ENCODE measurements at regions not wholly inside any gene's neighbourhood (a gene's known extent, or its start where the extent isn't known, plus 50 kb on each side); places are given as distances from the start of the nearest gene placed in this dataset.

DNA sequence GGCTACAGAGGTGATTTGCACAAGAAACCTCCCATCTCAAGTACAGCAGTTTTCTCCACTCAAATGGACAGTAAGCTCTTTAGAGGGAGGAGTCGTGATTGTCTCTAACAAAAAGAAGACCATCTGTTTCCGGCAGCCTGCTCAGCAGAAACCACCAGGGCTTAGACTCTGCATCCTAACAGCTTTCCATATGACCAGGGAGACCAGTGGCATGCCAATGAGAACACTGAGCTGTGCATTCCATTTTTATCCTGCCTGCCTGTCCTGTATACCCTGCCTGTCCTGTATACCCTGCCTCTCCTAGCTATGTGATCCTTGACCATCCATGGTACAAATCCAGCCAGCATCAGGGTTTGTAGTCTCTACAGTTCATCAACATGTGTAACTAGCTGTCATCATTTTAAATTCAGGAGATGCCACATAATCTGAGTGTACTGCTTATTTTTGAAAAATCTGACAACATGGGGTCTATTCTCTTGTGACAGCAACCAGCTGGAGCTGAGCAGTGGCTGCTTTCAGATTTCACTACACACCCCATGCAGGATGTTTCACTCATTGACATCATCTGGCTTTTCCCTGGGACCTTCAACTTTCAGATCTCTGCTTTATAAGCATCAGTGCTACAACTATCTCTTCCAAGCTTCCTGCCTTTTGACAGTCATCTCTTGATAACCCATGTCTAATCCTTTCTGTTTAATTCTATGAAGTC lies 50.5 kb upstream of the POU2AF2 start:
- DNase-seq, result no peak

DNA sequence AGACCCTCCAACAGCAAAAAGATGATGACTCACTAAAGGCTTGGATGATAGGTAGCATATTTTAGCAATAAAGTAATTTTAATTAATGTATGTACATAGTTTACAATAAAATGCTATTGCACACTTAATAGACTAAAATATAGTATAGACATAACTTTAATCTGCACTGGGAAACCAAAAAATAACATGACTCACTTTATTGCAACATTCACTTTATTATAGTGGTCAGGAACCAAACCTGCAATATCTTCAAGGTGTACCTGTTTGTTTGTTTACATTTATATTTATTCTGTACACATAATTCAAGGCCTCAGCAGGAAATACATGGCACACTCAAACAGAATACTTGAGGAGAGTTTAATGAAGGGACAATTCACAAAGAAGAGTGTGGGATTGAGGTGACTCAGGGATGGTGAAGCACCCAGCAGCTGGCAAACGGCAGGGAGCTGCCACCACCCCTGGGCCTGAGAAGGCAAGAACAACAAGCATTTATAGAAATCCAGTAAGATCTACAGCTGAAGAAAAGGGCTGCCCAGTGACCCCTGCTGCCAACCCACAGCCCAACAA lies 51.5 kb upstream of the POU2AF2 start:
- DNase-seq, result no peak

DNA sequence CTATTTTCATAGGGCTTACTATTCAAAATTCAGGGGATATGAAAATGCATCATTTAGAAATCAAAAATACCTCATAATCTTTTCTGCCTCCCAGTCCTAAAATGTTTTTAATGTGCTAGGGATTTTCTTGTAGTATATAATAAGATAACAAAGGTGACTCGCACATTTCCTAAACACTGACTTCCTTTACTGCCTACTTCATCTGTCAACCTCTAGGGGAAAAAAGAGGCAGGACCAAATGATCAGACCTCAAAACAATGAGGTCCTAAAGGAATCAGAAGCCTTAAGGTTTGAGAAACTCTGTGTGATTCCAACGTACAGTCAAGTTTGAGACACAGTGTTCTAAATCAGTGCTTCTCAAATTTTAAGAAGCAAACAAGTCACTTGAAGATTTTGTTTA lies 56.1 kb upstream of the POU2AF2 start:
- no peak for DNase-seq

DNA sequence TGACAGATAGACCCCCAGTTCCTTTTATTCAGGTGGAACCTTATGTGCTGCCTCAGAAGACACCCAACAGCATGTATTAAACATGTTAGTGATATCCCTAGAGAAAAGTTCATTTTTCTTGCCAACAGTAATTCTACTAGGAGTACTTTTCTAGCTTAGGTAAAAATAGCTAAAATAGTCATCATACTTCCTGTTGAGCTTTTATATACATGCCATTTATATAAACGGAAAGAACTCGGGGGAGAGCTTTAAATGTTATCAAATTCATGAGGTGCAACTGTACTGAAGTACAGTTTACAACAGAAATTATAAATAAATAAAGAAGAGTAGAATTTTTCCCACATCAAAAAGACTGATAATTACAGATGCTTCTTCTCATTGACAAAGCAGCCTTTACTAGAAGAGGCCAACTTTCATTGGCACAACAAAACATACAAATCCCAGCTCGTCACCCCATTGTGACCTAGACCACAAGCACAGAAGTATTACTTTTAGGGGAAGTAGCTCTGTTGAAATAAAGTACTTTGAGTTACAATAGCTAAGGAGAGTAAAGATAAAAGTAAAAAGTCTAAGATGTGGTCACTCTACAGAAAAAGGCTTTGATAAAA lies 59.1 kb upstream of the POU2AF2 start:
- DNase-seq, result no peak

DNA sequence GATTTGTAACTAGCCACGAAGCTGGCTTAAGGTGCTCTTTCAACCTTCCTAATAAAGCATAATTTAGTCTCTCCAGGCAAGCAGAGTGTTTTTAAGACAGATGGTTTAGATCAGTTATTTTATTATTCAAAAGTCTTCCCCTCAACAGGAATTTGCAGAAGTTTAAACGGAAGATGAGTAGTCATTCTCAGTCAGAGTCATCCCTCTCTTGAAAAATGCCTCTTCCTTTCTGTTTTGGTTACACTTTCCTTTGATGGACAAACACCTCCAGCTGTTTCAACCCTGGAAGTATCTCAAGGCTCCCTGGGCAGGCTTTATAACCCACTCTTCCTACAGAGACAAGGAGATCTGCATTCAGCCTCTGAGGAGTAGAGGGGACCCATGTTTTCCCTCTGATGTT lies 60.3 kb upstream of the POU2AF2 start:
- no peak for DNase-seq

DNA sequence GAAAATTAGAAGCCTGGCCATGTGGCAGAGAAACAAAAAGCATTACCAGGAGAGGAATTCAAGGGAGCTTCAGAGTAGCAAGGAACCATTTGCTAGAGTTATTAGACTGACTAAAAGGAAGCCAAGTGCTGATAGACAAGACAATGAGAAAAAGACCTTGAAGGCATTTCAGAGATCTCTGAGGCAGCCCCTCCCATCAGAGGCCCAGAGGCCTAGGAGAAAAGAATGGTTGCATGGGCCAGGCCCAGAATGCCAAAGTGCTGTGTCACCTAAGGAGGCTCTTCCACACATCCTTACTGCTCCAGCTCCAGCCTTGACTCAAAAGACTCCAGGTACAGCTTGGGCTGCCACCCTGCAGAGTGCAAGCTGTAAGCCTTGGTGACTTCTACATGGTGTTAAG lies 61.8 kb upstream of the POU2AF2 start:
- DNase-seq, result no peak

DNA sequence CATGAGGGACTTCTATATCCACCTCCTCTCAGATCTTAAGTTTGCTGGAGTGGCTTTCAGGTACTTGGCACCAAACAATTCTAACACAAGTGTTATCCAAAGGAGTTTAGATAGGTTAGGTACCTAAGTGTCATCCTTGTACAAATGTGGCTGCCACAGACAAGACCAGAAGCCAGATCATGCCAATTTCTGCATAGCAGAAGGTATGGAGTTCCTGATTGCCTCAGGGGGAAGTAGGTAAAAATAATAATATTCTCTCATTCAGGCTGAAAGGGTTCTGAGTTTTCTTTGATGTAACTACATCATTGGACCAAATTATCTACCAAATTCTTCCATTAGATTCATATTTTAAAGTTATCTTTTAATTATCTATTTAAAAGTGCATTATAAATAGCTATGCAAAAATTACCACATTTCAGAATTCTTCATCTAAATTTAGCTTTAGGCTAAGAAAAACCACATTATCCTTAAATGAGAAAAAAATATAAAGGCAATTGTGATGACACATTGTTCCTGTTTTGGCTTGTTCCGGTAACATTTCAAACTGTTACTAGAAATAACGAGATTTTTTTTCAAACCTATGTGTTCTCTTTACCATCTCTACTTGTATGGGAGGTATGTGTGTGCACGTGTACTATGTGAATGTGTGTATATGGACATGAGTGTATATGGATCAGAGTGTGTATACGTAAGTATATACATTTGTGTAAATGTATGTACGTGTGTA lies 66.2 kb upstream of the POU2AF2 start:
- no peak for DNase-seq

DNA sequence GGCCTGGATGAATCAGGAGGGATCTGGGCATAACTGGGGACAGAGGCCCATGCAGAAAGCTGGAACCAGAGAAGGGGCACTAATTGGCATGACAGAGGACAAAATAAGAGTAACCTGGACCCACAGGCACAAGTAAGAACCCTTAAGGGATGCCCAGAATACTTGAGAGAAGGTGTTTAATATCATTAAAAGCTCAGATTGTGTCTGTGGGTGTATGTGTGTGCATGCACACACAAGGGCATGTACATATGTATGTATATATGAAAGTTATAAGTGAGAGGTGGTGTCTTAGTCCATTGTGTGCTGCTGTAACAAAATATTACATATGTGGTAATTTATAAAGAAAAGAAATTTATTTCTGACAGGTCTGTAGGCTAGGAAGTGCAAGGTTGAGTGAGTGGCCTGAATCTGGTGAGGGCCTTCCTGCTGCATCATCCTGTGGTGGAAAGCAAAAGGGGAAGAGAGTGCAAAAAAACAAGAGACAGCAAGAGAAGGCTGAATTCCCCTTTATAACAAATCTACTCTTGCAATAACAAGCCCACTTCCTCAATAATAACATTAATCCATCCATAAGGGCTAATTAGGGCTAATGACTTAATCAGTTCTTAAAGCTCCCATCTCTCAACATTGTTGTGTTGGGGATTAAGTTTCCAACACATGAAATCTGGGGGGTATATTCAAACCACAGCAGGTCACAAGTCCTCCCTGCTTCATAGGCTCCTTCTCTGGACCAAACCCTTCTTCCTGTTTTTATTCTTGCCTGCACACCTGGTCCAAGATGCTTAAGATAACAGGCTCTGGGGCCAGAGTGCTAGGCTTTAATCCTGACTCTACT lies 68.3 kb upstream of the POU2AF2 start:
- DNase-seq, result no peak

DNA sequence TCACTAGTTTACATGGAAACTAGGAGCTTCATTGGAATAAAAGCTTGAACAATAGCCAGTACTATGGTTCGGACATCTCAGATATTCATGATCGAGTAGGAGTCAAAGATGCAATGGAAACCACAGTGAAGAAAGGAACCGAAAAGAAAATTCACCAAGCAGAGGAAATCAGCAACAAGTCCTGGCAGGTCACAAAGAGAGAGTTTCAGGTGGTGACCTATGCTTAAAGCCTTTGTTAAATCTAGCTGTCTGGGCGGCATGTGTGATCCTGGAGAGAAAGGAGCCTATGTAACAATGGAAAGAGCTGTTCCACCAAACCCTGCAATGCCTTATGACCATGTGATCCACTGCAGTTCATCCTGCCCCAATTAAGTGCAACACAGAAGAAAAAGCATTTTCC lies 68.9 kb upstream of the POU2AF2 start:
- DNase-seq, result no peak

DNA sequence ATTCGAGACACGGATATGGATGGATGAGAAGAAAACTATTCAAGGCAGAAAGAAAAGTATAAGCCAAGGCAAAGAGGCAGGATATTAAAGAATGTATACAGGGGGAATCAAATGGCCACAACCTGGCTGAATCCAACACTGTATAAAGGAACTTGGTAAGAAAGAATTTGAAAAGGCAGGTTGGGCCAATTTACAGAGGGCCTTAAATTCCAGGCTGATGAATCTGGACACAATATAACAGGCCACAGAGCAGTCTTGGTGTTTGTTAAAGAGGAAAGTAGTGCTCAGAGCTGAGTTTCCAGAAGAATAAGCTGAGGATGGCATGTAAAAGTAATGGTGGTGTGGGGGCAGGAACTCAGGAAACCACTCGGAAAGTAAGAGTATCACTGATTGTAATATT lies 72.3 kb upstream of the POU2AF2 start:
- DNase-seq, result no peak

DNA sequence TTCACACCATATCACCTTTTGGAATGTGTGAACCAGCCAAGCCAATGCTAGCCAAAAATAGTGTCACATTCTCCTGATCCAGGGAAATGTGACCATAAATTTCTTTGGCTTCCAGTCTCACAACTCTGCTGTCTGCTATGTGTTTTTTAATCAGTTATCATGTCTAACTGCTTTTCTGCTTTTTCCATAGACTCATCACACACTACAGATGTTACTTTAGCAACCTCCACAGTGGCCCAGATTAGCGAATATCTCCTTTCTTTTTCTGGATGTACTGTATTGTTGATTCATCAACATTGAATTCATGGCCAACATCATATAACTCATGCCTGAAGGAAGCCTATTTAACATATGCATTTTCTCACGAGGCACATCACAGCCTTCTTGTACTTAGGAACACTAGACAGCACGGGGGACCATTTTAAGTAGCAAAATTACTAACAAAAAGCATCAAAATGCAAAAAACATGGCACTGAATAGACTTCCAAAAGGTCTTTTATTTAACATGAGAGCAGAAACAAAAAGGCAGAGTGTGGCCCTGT lies 73.1 kb upstream of the POU2AF2 start:
- DNase-seq, result no peak

DNA sequence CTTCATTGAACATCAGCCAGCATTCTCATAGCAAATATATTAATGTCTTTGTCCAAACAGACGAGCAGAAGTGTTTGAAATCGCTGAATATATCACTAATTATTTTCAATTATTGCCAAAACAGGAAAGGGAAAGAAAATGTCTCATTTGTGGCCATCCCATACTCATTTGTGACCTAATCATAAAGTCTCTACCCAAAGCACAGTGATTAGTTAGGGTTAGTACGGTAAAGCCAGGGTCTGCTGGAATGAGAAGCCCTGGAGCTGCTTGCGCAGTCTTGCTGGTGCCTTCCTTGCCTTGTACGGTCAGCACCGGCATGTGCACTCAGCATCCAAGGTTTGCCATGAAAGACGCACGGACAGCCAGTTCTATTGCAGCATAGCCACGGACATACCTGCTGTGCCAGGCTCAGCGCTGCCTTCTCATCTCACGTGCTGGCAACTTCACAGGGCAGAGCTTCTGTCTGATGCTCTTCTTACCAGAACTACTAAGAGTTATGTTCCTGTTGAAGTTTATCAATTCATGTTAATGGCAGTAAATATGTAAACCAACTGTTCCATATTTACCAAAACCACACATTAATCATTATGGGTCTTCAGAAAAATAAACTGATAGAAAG lies 74.7 kb upstream of the POU2AF2 start:
- DNase-seq, result no peak

DNA sequence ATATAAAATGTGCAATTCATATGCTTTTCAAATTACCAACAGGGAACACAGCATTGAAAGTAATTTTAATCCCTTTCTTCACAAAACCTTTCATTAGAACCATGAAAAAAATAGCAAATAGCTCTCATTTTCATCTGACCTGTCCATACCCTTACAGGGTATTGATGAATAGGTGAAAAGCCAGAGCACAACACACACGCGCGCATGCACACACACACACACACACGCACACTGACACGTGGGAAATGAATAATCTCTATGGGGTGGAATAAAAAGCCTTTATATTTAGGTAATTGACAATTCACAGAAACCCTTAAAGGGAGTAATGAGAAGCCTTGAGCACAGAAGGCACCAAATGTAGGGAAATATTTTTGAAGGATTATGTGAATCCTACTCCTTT lies 76.2 kb upstream of the POU2AF2 start:
- no peak for DNase-seq

DNA sequence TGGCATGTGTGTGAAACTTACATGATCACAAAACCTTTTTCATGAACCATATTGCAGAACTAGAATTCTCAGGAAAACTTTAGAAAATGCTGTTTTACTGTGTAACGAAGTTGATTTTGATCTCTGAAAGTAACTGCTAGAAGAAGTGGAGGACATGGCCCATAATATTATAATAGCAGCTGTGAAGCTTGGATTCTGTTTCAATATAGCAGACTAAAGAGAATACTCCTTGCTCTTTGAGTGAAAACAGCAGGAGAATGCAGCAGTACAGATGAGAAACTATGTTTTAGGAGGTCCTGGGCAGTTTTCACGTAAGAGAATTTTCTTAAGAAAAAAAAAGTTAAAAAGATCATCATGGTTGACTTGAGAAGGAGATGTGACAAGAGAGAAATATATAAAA lies 76.7 kb upstream of the POU2AF2 start:
- no peak for DNase-seq

DNA sequence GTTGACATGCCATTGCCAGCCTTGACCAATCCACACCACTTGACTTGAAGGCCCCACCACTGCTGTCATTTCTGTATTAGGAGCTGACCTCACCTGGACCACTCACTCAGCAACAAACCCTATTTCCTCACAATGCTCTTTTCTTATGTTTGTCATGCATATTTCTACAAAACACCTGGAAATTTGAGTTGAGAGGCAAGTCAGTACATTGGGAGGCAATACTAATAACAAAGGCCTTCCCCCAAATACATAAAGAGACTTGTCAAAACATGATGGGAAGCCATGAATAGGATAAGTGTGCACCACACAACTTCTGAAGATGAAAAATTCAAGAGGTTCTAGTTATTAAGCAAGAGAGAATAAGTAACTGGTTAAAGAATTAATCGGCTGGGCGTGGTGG lies 77.9 kb upstream of the POU2AF2 start:
- DNase-seq, result no peak

DNA sequence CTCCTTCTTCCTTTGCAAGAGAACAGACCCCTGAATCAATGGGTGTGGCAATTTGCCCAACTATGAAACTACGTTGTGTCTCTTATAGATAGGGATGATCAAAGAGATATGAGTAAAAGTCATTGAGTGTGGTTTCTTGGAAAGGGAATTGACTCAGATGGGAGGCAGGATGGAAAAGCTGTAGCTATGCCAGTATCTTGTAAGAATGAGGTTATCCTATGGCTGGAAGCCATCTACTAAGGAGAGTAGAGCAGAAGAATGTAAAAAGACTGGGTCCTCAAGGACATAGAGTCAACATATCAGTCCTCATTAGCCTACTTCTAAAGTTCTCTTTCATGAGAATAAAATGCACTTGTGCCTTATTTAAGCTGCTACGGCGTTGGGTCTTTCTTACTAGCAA lies 78.9 kb upstream of the POU2AF2 start:
- DNase-seq, result no peak

DNA sequence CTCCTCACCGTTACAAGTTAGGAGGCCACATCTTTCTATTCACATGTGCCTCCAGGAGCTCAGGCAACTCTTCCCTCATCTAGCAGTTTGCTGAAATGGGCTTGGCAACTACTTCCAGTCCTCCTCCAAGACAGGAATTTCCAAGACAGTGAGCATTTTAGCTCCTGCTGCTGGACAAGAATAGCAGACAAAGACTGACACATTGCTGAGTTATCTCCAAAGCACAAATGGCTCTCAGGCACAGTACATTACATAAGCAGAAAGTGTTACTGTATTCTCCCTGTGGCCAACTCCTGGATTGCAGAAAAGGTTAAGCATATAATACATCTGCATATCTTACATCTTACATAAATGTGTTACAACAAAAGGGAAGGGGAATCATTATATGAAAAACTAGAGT lies 83.2 kb upstream of the POU2AF2 start:
- DNase-seq, result no peak

DNA sequence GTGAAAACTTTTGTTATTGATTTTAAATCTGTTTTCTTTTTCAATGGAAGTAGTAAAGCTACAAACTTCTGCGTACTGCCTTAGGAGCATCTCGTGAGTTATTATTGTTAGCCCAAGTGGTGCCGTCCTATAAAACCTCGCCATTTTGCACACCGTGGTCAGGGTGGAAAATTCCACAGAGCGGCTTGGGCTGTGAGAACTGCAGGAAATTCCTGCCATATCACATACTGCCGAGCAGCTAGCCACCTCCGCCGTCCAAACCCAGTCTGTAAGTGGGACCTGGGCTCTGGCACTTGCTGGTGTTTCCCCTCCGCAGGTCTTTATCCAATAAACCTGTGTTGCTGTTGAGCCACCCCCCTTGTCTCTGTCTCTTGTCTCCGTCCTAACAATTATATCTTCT lies 88.0 kb upstream of the POU2AF2 start:
- no peak for DNase-seq

DNA sequence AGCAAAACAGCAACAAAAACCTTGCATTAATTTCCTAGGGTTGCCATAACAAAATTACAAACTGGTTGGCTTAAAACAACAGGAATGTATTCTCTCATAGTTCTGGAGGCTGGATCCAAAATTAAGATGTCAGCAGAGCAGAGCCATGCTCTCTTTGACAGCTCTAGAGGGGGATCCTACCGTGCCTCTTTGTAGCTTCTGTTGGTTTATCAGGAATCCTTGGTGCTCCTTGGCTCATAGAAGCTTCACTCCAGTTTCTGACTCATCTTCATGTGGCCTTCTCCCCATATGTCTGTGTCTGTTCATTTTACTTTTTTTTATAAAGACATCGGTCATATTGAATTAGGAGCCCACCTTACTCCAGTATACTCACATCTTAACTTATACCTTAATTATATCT lies 90.5 kb upstream of the POU2AF2 start:
- DNase-seq, result no peak

DNA sequence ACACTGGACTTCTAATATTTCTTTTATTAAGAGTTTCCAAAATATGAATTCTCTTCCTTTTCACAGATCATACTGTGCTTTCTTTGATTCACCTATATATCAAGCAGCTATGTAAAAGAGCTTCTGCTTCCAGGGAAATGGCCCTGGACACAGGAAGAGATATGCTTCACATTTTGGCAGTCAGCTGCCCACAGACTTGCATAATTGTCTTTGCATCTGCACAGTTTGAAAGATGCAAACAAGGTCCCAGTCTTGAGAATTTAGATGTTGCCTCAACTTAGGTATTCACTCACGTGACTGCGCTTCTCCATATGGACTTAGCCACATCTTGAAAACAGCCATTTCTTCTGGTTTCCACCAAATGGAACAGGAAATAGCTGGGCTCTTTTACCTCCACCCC lies 92.3 kb upstream of the POU2AF2 start:
- no peak for DNase-seq

DNA sequence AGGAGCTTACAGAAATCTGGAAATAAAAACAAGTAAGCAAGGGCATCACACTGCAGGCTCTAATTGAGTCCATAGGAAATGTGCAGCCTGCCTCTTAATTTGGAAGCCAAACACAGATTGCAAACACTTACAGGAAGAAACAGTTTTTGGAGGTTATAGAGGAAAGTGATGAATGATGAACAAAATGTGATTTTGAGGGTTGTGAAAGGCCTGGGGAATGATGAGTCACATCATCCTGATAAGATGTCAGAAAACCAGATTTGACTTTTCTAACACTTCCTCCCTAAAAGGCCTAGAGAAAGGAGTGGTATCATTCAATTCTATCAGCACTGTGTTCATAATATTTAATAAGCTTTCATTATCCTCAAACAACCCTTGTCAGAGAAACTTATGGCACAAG lies 96.6 kb upstream of the POU2AF2 start:
- DNase-seq, result no peak

DNA sequence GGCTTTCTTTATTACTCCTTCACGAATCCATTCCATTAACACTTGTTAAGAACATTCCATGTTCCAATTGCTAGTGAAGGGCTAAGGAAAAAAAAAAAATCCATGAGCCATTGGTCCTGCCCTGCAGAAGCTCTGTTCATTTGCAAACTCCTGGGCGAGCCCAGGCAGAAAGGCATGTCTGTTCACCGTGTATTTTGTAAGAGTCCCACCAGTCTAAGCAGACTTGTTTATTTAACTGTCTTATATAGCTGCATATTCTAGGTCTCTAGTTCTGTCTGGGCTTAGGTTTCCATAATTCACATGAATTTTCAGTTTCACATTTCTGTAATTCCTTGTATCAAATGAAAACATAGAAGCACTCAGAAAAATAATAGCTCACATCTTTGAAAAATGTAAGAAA lies 97.4 kb upstream of the POU2AF2 start:
- DNase-seq, result no peak

DNA sequence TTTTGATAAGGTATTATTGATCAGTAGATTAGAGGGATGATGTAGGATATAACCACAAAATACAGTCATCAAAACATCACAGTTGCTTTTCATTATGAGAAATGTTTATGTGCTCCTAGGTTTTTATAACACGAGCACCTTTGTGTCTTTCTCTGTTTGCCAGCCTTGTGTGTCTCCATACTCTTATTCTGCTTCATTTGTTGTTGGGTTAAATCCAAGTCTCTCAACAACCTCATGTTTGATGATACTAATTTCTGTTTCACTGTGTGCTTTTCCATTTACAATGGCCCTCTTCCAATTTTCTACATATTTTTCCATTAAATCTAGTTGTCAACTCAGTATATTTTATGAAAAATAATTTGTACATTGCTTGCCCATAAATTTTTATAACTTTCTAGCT lies 107.7 kb upstream of the POU2AF2 start:
- DNase-seq, result no peak

Measured in CD4-positive, alpha-beta T cell treated with Interleukin-12 subunit alpha and Interleukin-12 subunit beta, for 1 hour (primary cell).